PC-3 (cell line): ENCODE measurements at regions not wholly inside any gene's neighbourhood (a gene's known extent, or its start where the extent isn't known, plus 50 kb on each side); places are given as distances from the start of the nearest gene placed in this dataset.

Experiments
- CTCF ChIP-seq: fragments of 300-600 bp; sonication (generic); conservative IDR thresholded peaks from 2 replicates; pipeline ENCODE4 v1.5.1; 2017; ENCODE audit warnings: antibody characterized with exemption, low read depth, mild to moderate bottlenecking, low read length
- EZH2phosphoT487 ChIP-seq: fragments of 300-600 bp; sonication (generic); IDR thresholded peaks from 2 replicates; pipeline ENCODE4 v1.6.1; 2018; ENCODE audit warnings: mild to moderate bottlenecking, antibody characterized with exemption, low read length, borderline replicate concordance

GRCh38 chr5:179437341-179438001, 92.2 kb upstream of the ADAMTS2 start:
- TF ChIP-seq CTCF, result no peak
- TF ChIP-seq EZH2phosphoT487, result no peak
